ENCODE measurements at regions not wholly inside any gene's neighbourhood (a gene's known extent, or its start where the extent isn't known, plus 50 kb on each side); places are given as distances from the start of the nearest gene placed in this dataset.

DNA sequence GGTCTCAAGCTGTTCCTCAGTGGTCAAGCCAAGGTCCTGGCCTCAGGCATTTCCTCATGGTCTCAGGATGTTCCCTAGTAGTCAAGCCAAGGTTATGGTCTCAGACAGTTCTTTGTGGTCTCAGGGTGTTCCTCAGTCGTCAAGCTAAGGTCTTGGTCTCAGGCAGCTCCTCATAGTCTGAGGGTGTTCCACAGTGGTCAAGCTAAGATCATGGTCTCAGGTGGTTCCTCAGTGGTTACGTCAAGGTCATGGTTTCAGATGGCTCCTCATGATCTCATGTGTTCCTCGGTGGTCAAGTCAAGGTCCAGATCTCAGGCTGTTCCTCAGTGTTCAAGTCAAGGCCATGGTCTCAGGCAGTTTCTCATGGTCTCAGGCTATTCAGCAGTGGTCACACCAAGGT lies 540.1 kb downstream of the VRK1 start:
- TF ChIP-seq, protein P1, sequence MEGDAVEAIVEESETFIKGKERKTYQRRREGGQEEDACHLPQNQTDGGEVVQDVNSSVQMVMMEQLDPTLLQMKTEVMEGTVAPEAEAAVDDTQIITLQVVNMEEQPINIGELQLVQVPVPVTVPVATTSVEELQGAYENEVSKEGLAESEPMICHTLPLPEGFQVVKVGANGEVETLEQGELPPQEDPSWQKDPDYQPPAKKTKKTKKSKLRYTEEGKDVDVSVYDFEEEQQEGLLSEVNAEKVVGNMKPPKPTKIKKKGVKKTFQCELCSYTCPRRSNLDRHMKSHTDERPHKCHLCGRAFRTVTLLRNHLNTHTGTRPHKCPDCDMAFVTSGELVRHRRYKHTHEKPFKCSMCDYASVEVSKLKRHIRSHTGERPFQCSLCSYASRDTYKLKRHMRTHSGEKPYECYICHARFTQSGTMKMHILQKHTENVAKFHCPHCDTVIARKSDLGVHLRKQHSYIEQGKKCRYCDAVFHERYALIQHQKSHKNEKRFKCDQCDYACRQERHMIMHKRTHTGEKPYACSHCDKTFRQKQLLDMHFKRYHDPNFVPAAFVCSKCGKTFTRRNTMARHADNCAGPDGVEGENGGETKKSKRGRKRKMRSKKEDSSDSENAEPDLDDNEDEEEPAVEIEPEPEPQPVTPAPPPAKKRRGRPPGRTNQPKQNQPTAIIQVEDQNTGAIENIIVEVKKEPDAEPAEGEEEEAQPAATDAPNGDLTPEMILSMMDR (conservative IDR thresholded peaks at IDR 0.05; ENCODE audit: low read depth, low read length): no peak
- no peak overlapping the region for H3K4me3 ChIP-seq (ENCODE audit: low read length)
- DNase-seq (ENCODE audit: low read depth): no peak

GRCh38 chr14:97337670-97338069 lies 540.5 kb downstream of the VRK1 start:
- no peak overlapping the region for H3K4me3 ChIP-seq (ENCODE audit: low read length)
- DNase-seq (ENCODE audit: low read depth): no peak
- TF ChIP-seq, protein P1 (conservative IDR thresholded peaks at IDR 0.05; ENCODE audit: low read depth, low read length): no peak

DNA sequence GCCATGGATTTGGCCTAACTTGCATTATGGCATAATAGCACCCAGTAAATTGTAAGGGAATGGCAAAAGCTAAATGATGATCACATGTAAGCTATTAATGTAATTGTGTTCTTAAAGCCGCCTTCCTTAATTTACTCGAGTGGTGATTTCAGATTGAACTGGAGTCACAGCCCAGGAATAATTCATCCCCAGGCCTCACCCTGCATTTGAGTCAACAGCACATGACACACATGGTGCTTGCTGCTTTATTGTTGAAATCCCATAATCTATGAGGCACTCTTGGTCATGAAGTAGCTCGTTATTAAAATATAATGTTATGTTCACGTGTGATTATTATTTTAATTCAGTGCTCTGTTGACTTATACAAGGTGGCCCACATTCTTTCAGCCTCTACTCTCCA lies 547.5 kb downstream of the VRK1 start:
- no peak overlapping the region for H3K4me3 ChIP-seq (ENCODE audit: low read length)
- DNase-seq (ENCODE audit: low read depth): no peak
- TF ChIP-seq, protein P1 (conservative IDR thresholded peaks at IDR 0.05; ENCODE audit: low read depth, low read length): no peak

DNA sequence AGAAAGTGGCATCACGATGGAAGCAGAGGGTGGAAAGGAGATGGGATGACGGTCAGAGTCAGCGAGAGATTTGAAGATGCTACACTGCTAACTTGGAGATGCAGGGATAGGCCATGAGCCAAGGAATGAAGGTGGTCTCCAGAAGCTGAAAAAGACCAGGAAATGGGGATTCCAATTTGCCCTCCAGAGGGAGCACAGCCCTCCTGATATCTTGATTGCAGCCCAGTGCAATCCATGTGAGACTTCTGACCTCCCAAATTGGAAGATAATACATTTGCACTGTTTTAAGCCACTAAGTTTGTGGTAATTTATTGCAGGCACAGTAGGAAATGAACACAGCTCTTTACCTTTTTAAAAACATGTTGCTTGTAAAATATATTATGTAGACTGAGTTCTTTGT lies 549.5 kb downstream of the VRK1 start:
- TF ChIP-seq, protein P1 (conservative IDR thresholded peaks at IDR 0.05; ENCODE audit: low read depth, low read length): no peak

DNA sequence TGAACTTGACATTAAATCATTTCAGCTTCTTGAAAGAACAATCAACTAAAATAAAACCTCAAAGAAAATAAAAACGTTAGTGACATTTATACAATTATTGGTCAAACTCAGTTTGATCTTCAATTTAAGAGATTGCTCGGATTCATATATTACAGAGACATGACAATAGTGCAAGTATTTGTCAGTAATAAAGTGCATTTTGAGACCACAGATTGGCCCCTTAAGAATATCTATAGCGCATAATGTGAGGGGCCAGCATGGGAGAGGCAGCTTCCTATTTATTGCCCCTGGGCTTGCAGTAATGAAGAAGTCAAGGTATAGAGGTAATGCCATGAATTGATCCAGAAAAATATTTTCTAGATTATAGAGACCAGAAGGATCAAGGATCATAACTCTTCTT lies 552.3 kb downstream of the VRK1 start:
- DNase-seq (ENCODE audit: low read depth): no peak
- TF ChIP-seq, protein P1 (conservative IDR thresholded peaks at IDR 0.05; ENCODE audit: low read depth, low read length): no peak
- H3K4me3 ChIP-seq (ENCODE audit: low read length): no peak overlapping the region

More for the DNA sequence above, 549.5 kb downstream of the VRK1 start:
- H3K4me3 ChIP-seq (ENCODE audit: low read length): no peak overlapping the region
- no peak for DNase-seq (ENCODE audit: low read depth)

GRCh38 chr14:97349946-97350345 lies 552.8 kb downstream of the VRK1 start:
- TF ChIP-seq, protein P1 (conservative IDR thresholded peaks at IDR 0.05; ENCODE audit: low read depth, low read length): no peak
- DNase-seq (ENCODE audit: low read depth): no peak
- H3K4me3 ChIP-seq (ENCODE audit: low read length): no peak overlapping the region

DNA sequence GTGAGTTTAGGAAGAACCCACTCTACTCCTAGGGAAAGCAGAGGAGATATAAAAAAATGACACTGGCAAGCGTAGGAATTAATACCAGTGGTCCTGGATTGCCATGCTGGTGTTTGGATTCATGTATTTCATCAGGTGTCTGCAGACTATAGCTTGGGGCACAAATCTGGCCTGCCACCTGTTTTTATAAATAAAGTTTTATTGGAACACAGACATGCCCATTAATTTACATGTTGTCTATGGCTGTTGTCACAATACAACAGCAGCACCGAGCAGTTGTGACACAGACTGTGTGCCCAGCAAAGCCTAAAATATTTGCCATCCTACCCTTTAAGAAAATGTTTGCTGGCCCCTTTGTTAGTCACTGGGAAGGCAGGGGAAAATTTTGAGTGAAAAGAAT lies 553.2 kb downstream of the VRK1 start:
- H3K4me3 ChIP-seq (ENCODE audit: low read length): no peak overlapping the region
- DNase-seq (ENCODE audit: low read depth): no peak
- TF ChIP-seq, protein P1 (conservative IDR thresholded peaks at IDR 0.05; ENCODE audit: low read depth, low read length): no peak

Data from retinal pigment epithelial cell (primary cell).